ENCODE measurements at regions not wholly inside any gene's neighbourhood (a gene's known extent, or its start where the extent isn't known, plus 50 kb on each side); places are given as distances from the start of the nearest gene placed in this dataset.

DNA sequence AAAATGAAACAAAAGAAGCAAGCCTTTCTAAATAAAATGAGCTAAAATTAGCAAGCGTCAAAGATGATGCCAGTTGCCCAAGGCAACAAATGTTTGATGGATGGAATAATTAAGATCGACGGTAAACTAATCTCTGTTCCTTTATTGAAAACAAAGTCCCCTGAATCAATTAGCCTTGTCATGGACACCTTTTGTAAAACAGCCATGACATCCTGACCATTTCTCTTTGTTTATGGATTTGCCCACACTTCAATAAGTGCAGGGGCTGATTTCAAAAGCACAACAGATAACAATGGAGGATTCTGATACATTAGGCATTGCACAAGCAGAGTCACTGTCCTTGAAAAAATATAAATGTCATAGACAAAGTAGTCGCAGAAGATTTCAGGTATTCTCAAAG lies 160.1 kb upstream of the HNRNPA3 start:
- no peak for DNase-seq (ENCODE audit: low read depth)
- TF ChIP-seq, protein P1, sequence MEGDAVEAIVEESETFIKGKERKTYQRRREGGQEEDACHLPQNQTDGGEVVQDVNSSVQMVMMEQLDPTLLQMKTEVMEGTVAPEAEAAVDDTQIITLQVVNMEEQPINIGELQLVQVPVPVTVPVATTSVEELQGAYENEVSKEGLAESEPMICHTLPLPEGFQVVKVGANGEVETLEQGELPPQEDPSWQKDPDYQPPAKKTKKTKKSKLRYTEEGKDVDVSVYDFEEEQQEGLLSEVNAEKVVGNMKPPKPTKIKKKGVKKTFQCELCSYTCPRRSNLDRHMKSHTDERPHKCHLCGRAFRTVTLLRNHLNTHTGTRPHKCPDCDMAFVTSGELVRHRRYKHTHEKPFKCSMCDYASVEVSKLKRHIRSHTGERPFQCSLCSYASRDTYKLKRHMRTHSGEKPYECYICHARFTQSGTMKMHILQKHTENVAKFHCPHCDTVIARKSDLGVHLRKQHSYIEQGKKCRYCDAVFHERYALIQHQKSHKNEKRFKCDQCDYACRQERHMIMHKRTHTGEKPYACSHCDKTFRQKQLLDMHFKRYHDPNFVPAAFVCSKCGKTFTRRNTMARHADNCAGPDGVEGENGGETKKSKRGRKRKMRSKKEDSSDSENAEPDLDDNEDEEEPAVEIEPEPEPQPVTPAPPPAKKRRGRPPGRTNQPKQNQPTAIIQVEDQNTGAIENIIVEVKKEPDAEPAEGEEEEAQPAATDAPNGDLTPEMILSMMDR (conservative IDR thresholded peaks at IDR 0.05; ENCODE audit: control insufficient read depth, insufficient read depth, low read depth, low read length), result no peak
- H3K4me3 ChIP-seq (ENCODE audit: control insufficient read depth, low read depth, low read length), result no peak overlapping the region

DNA sequence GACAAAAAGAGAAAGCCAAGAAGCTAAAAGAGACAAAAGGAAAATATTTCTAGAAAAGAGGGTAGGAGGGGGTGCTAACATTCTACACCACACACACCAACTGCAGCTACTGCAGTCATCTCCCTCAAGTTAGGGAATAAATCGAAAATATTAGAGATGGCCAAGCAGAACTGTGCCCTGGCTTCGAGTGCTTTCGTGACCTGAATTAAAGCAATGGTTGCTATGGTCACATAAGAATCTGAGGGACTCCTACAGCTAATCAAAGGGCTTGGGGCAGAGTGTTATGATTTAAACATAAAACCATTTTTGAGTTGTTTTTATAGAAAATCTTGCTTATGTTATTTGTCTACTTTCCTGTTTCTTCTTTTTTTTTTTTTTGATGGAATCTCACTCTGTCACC lies 159.6 kb upstream of the HNRNPA3 start:
- TF ChIP-seq, protein P1 (conservative IDR thresholded peaks at IDR 0.05; ENCODE audit: control insufficient read depth, insufficient read depth, low read depth, low read length), result no peak
- peak; percentile 10 for DNase-seq (ENCODE audit: low read depth)
- no peak overlapping the region for H3K4me3 ChIP-seq (ENCODE audit: control insufficient read depth, low read depth, low read length)

DNA sequence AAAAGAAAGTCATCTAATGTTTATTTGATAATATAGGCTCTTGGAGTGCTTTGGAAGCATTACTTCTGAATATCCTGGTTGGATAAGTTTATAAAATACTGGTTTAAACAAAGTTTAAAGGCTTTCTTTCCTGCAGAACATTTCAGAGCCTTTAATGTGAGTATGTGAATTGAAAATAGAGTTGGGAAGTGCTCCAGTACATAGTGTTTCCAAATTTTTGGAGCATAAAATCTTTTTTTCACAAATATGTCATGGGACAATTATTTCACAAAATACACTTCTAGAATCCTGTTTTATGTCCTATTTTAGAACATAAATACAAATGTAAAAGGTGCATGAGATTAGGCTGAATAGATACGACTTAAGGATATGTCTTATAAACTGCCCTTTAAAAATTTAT lies 158.9 kb upstream of the HNRNPA3 start:
- H3K4me3 ChIP-seq (ENCODE audit: control insufficient read depth, low read depth, low read length), result no peak overlapping the region
- no peak for DNase-seq (ENCODE audit: low read depth)
- TF ChIP-seq, protein P1 (conservative IDR thresholded peaks at IDR 0.05; ENCODE audit: control insufficient read depth, insufficient read depth, low read depth, low read length), result no peak

DNA sequence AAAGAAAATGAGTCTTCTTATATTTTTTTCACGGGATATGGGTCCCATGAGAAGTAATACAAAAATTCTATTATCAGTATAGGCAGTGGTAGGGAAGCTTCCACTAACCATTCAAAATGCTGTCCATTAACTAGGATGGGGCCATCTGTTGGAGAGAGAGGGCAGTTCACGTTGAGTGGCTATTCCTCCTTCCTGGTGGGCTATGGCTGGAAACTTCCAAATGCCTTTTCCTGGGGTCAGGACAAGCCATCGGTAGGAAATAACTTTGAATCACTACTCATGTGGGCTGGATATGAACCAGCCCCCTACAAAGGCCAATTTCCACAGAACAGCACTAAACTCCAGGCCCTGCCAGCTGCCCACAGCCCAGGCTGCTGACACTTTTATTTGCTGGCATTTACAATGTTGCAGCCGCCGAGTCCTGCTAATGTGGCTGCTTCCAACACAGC lies 156.1 kb upstream of the HNRNPA3 start:
- H3K4me3 ChIP-seq (ENCODE audit: control insufficient read depth, low read depth, low read length), result no peak overlapping the region
- TF ChIP-seq, protein P1 (conservative IDR thresholded peaks at IDR 0.05; ENCODE audit: control insufficient read depth, insufficient read depth, low read depth, low read length), result peak; percentile 38
- no peak for DNase-seq (ENCODE audit: low read depth)

DNA sequence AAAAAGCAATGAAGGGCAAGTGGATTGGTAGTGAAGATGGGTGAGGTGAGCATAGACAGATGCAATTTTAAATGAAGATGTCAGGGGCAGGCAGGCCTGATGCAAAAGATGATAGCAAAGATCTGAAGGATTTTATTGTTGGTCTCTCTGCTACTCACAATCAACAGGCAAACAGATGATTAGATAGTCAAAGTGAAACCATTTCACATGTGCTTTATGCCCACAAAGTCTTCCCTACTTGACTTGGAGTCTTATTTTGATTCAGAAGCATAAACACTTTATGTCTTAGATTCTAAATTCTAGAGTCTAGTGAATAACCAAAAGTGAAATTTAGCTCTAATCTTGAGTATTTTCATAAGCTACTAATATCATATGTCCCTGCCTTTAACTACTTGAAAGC lies 153.8 kb upstream of the HNRNPA3 start:
- no peak overlapping the region for H3K4me3 ChIP-seq (ENCODE audit: control insufficient read depth, low read depth, low read length)
- TF ChIP-seq, protein P1 (conservative IDR thresholded peaks at IDR 0.05; ENCODE audit: control insufficient read depth, insufficient read depth, low read depth, low read length), result no peak
- no peak for DNase-seq (ENCODE audit: low read depth)

DNA sequence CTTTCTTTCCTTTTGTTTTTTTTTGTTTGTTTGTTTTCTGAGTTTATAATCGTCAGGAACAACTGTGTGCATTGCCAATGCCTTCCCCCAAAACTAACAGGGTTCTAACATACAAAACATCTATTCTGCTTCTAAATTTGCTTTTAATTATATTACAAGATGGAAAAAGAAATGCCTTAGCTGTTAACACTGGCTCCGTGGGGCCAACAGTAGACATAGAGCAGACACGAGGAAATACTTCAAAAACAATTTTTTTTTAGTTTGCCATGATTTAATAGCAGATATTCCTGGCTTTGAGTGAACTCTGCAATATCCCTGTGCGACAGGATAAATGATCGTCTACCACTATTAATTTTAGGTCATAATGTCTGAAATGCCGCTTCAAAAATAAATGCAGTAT lies 153.3 kb upstream of the HNRNPA3 start:
- no peak for DNase-seq (ENCODE audit: low read depth)
- TF ChIP-seq, protein P1 (conservative IDR thresholded peaks at IDR 0.05; ENCODE audit: control insufficient read depth, insufficient read depth, low read depth, low read length), result no peak
- H3K4me3 ChIP-seq (ENCODE audit: control insufficient read depth, low read depth, low read length), result no peak overlapping the region

DNA sequence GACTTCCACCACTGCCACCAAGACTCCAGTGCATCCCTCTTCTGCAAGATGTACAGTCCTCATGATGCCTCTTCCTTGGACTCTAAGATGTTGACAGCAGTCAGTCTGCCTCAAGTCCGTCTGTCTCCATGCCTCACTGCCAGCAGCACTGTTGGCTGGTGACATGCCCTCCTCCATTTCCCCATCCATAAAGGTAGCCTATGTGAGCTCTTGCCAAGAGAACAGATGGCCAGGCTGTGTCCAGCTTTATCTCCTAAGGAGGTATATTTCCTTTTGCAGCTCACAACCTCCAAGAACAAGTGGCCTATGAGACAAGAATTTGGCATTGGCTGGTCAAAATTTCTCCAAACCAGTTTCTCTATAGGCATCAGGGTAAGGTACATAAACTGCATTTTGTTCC lies 149.3 kb upstream of the HNRNPA3 start:
- no peak for DNase-seq (ENCODE audit: low read depth)
- no peak overlapping the region for H3K4me3 ChIP-seq (ENCODE audit: control insufficient read depth, low read depth, low read length)
- TF ChIP-seq, protein P1 (conservative IDR thresholded peaks at IDR 0.05; ENCODE audit: control insufficient read depth, insufficient read depth, low read depth, low read length), result no peak
